K562 (cell line): ENCODE measurements at regions not wholly inside any gene's neighbourhood (a gene's known extent, or its start where the extent isn't known, plus 50 kb on each side); places are given as distances from the start of the nearest gene placed in this dataset.

Experiments used
- ATAC-seq: fragments of 200-7000 bp; cut with Tn5 transposase; 3 replicates; pipeline ENCODE4 v1.9.1; 2020; ENCODE audit warnings: moderate library complexity
- BruUV-seq: library from RNA; stranded (reverse); fragments of 400-500 nt; replicated peaks from 2 replicates; lab custom pipeline; 2021; lab: Mats Ljungman, UMichigan
- CTCF ChIA-PET: fragments of 300-600 bp; formaldehyde crosslinking; extraction: SDS; loops from one replicate; lab custom pipeline; 2021; ENCODE audit warnings: low intra/inter-chr PET ratio; lab: Yijun Ruan, JAX
- POLR2A ChIA-PET: fragments of 300-600, 350-650 bp; sonication (Branson Sonifier 250); formaldehyde crosslinking; extraction: SDS; loops from one replicate; lab custom pipeline; 2021; ENCODE audit warnings: antibody characterized with exemption, inconsistent platforms; lab: Yijun Ruan, JAX
- DNase-seq, 4 experiments: peaks; one replicate each; pipeline versions ENCODE4 v3.0.0 to v3.0.0-alpha.2; 2011 to 2018; ENCODE audit warnings: low spot score in 3 of 4, mixed read lengths in 3 of 4; ENCODE audit errors: extremely low read depth in 1 of 4
- FAIRE-seq: peaks from 2 replicates; lab custom pipeline; 2011; peaks lifted over from hg19 to GRCh38; lab: Jason Lieb, UNC
- H2AFZ ChIP-seq: 2 replicates; pipeline ENCODE4 v1.6.0; 2011; ENCODE audit warnings: low read depth, low read length, control low read depth, inconsistent platforms
- H3K27ac ChIP-seq: fragments of 200-600 bp; 3 replicates; pipeline ENCODE4 v1.8.0; 2011; ENCODE audit warnings: low read depth, mild to moderate bottlenecking, control low read depth, inconsistent platforms, low read length, moderate library complexity, mixed read lengths; ENCODE audit errors: extremely low read depth
- H3K27me3 ChIP-seq, 2 experiments: fragments of 300-600 bp in 1 of 2; 2 replicates in 1 of 2; 3 replicates in 1 of 2; pipeline versions ENCODE4 v1.6.0 to v1.8.0; 2011; ENCODE audit warnings: inconsistent platforms in 2 of 2, low read length in 2 of 2, mild to moderate bottlenecking in 1 of 2, mixed read lengths in 1 of 2, moderate library complexity in 1 of 2; ENCODE audit not compliant: control insufficient read depth in 2 of 2, insufficient read depth in 2 of 2
- H3K36me3 ChIP-seq: fragments of 300-600 bp; 3 replicates; pipeline ENCODE4 v1.8.0; 2011; ENCODE audit warnings: mild to moderate bottlenecking, low read length, inconsistent platforms; ENCODE audit not compliant: control insufficient read depth, insufficient read depth
- H3K4me1 ChIP-seq, 2 experiments: fragments of 200-600 bp in 1 of 2; replicated peaks in 1 of 2; 2 replicates in 1 of 2; 3 replicates in 1 of 2; pipeline versions ENCODE4 v1.5.1 to v1.8.0; 2011; ENCODE audit warnings: inconsistent platforms in 2 of 2, low read length in 2 of 2, mild to moderate bottlenecking in 1 of 2, mixed read lengths in 1 of 2, moderate library complexity in 1 of 2; ENCODE audit not compliant: control insufficient read depth in 2 of 2, insufficient read depth in 2 of 2
- H3K4me2 ChIP-seq: 2 replicates; pipeline ENCODE4 v1.6.1; 2011; ENCODE audit warnings: low read length, control low read depth, inconsistent platforms, mixed read lengths; ENCODE audit not compliant: insufficient read depth
- H3K4me3 ChIP-seq: fragments of 200-600 bp; sonication (generic), shearing (Covaris generic); 2 replicates; pipeline ENCODE4 v1.5.1; 2016; ENCODE audit warnings: control low read depth, inconsistent platforms
- H3K79me2 ChIP-seq: fragments of 200-600 bp; 3 replicates; pipeline ENCODE4 v1.8.0; 2011; ENCODE audit warnings: low read length, inconsistent platforms; ENCODE audit not compliant: control insufficient read depth, insufficient read depth
- H3K9ac ChIP-seq, 2 experiments: 2 replicates each; pipeline versions ENCODE4 v1.6.0 to v1.6.1; 2011; ENCODE audit warnings: low read depth in 2 of 2, low read length in 2 of 2, control low read depth in 1 of 2, inconsistent platforms in 1 of 2, mild to moderate bottlenecking in 1 of 2, mixed read lengths in 1 of 2; ENCODE audit not compliant: insufficient read depth in 1 of 2
- H3K9me1 ChIP-seq: one replicate; pipeline ENCODE4 v1.6.0; 2011; ENCODE audit warnings: inconsistent platforms, mild to moderate bottlenecking, low read length, moderate library complexity; ENCODE audit not compliant: control insufficient read depth, insufficient read depth
- H3K9me3 ChIP-seq: replicated peaks from 2 replicates; pipeline ENCODE4 v1.5.1; 2011; ENCODE audit warnings: low read depth, low read length, inconsistent platforms; ENCODE audit not compliant: control insufficient read depth, insufficient read depth
- H4K20me1 ChIP-seq: replicated peaks from 2 replicates; pipeline ENCODE4 v1.6.1; 2011; ENCODE audit warnings: low read length, inconsistent platforms, mixed read lengths; ENCODE audit not compliant: control insufficient read depth, insufficient read depth
- CSDE1 ChIP-seq, 2 experiments: fragments of 450-650 bp; IDR thresholded peaks; 2 replicates each; pipeline ENCODE4 v1.6.1; 2016; ENCODE audit warnings: mild to moderate bottlenecking in 1 of 2
- ETS1 ChIP-seq: conservative IDR thresholded peaks from 2 replicates; pipeline ENCODE4 v1.6.1; 2011; ENCODE audit warnings: low read depth, mild to moderate bottlenecking, low read length; ENCODE audit not compliant: control insufficient read depth
- ETV6 ChIP-seq, 3 experiments: fragments of 150-350 bp in 1 of 3; sonication (generic) in 1 of 3; formaldehyde crosslinking in 1 of 3; IDR thresholded peaks; 2 replicates each; pipeline versions ENCODE4 v1.6.1 to v1.8.0; 2014 to 2022; ENCODE audit warnings: borderline replicate concordance in 2 of 3, low read depth in 2 of 3, antibody characterized with exemption in 1 of 3, low read length in 1 of 3, mild to moderate bottlenecking in 1 of 3, missing genetic modification reagents in 1 of 3
- GTF2B ChIP-seq: IDR thresholded peaks from 2 replicates; pipeline ENCODE4 v1.6.1; 2011; ENCODE audit not compliant: insufficient read length; ENCODE audit errors: extremely low read depth
- TCF3 ChIP-seq: sonication (generic); formaldehyde crosslinking; IDR thresholded peaks from 2 replicates; pipeline ENCODE4 v1.4.0; 2020; ENCODE audit warnings: mild to moderate bottlenecking, missing genetic modification reagents
- ZNF445 ChIP-seq: fragments of 250-450 bp; sonication (Bioruptor Pico); IDR thresholded peaks from 2 replicates; pipeline ENCODE4 v1.4.0; 2020; ENCODE audit warnings: low read depth, mild to moderate bottlenecking, moderate library complexity
- ZNF584 ChIP-seq: fragments of 200-800 bp; sonication (Bioruptor generic); IDR thresholded peaks from 2 replicates; pipeline ENCODE4 v1.6.1; 2016; ENCODE audit warnings: low read depth, mild to moderate bottlenecking, missing genetic modification characterization, missing compliant biosample characterization
- WGBS: fragments of 100-300 bp; shearing (Covaris generic); methylation state at CpG from one replicate; pipeline ENCODE4 v1.1.6; 2016; ENCODE audit warnings: low coverage, mixed read lengths; ENCODE audit not compliant: insufficient coverage; ENCODE audit errors: missing lambda C conversion rate; 5-methylcytosine and 5-hydroxymethylcytosine counted together
- in situ Hi-C: fragments of 300-500 bp; cut with MboI; formaldehyde crosslinking; loops from 4 replicates; pipeline ENCODE4 v1.15.0; 2018; ENCODE audit warnings: inconsistent platforms, mixed read lengths
- intact Hi-C: fragments of 100-400 bp; cut with micrococcal nuclease; formaldehyde crosslinking; loops from 2 replicates; pipeline ENCODE4 v1.14.2; 2022

- Histone ChIP-seq H3K36me3 (no peaks in the 10 kb centered on the region), H4K20me1 (no peaks in the 10 kb centered on the region), H3K9me1 (no peaks in the 10 kb centered on the region), H3K4me3 (no peak overlapping the region), H3K9ac (no peak overlapping the region), H2AFZ (no peak overlapping the region), H3K27me3 (no peaks in the 10 kb centered on the region), H3K4me2 (no peak overlapping the region), H3K9me3 (no peaks in the 10 kb centered on the region), H3K79me2 (no peaks in the 10 kb centered on the region), H3K27ac (no peak overlapping the region), H3K4me1 (no peaks in the 10 kb centered on the region)
- ATAC-seq (no peak), FAIRE-seq (no peak), DNase-seq (no peak)
- no peak for TF ChIP-seq ETV6 (IDR thresholded peaks at IDR 0.05; ENCODE audit: borderline replicate concordance in 1 of 2, low read depth in 2 of 2, low read length in 1 of 2)
- TF ChIP-seq ETV6 (CRISPR knock-in tag; IDR thresholded peaks at IDR 0.05; ENCODE audit: borderline replicate concordance): no peak
- no peak for TF ChIP-seq ZNF445 (CRISPR knock-in tag)
- no peak for TF ChIP-seq ETS1
- TF ChIP-seq GTF2B: no peak
- TF ChIP-seq ZNF584 (CRISPR knock-in tag): no peak
- no peak for TF ChIP-seq CSDE1 (IDR thresholded peaks at IDR 0.05)
- no peak for TF ChIP-seq TCF3 (CRISPR knock-in tag)
- in situ Hi-C loops: no loop called here
- intact Hi-C loops: no loop called here
- WGBS: 0% methylated on average over 1 of the region's 1 CpG
- ChIA-PET POLR2A (no interaction called here), CTCF (no interaction called here)
- BruUV-seq: no TSS peak
Observed at GRCh38 chr9:106731910-106732309, 131.1 kb upstream of the ZNF462 start.
